GM12878 (cell line): ENCODE measurements at regions not wholly inside any gene's neighbourhood (a gene's known extent, or its start where the extent isn't known, plus 50 kb on each side); places are given as distances from the start of the nearest gene placed in this dataset.

Experiments used
- ATAC-seq: fragments of 200-7000 bp; cut with Tn5 transposase; 3 replicates; pipeline ENCODE4 v1.9.1; 2020; ENCODE audit warnings: mild to moderate bottlenecking, moderate library complexity
- BruUV-seq: library from RNA; stranded (reverse); fragments of 400-500 nt; replicated peaks from 2 replicates; lab custom pipeline; 2021; lab: Mats Ljungman, UMichigan
- CTCF ChIA-PET: fragments of 300-600 bp; sonication (Branson Sonifier 250); formaldehyde crosslinking; extraction: SDS; loops from one replicate; lab custom pipeline; 2021; ENCODE audit warnings: inconsistent platforms; lab: Yijun Ruan, JAX
- POLR2A ChIA-PET: fragments of 350-600 bp; formaldehyde crosslinking; extraction: SDS; loops from one replicate; lab custom pipeline; 2021; ENCODE audit warnings: inconsistent platforms; lab: Charles Lee
- RAD21 ChIA-PET: fragments of 300-600 bp; sonication (Branson Sonifier 250); formaldehyde crosslinking; loops from one replicate; lab custom pipeline; 2023; ENCODE audit warnings: antibody characterized with exemption; ENCODE audit not compliant: unreplicated experiment; lab: Charles Lee
- SMC1A ChIA-PET: fragments of 300-600 bp; sonication (Branson Sonifier 250); formaldehyde crosslinking; loops from one replicate; lab custom pipeline; 2023; ENCODE audit not compliant: unreplicated experiment, uncharacterized antibody; lab: Charles Lee
- DNase-seq: peaks from one replicate; pipeline ENCODE4 v3.0.0-alpha.2; 2011; ENCODE audit warnings: low read depth, low spot score
- FAIRE-seq: peaks from 3 replicates; lab custom pipeline; 2011; peaks lifted over from hg19 to GRCh38; lab: Jason Lieb, UNC
- H2AFZ ChIP-seq: 2 replicates; pipeline ENCODE4 v1.6.0; 2011; ENCODE audit warnings: low read depth, low read length, control low read depth; ENCODE audit not compliant: control insufficient read depth
- H3K27ac ChIP-seq: 2 replicates; pipeline ENCODE4 v1.5.1; 2011; ENCODE audit warnings: control low read depth; ENCODE audit not compliant: control insufficient read depth, insufficient read depth
- H3K27me3 ChIP-seq, 2 experiments: replicated peaks in 1 of 2; 2 replicates each; pipeline versions ENCODE4 v1.6.0 to v1.6.1; 2011; ENCODE audit warnings: low read length in 1 of 2; ENCODE audit not compliant: control insufficient read depth in 2 of 2, insufficient read depth in 2 of 2
- H3K36me3 ChIP-seq, 2 experiments: 2 replicates each; pipeline ENCODE4 v1.5.1; 2011; ENCODE audit warnings: low read length in 1 of 2; ENCODE audit not compliant: control insufficient read depth in 2 of 2, insufficient read depth in 2 of 2
- H3K4me1 ChIP-seq: 2 replicates; pipeline ENCODE4 v1.6.1; 2011; ENCODE audit warnings: mild to moderate bottlenecking, low read length, moderate library complexity, mixed read lengths; ENCODE audit not compliant: control insufficient read depth, insufficient read depth
- H3K4me2 ChIP-seq: 2 replicates; pipeline ENCODE4 v1.6.0; 2011; ENCODE audit warnings: control low read depth; ENCODE audit not compliant: control insufficient read depth, insufficient read depth
- H3K4me3 ChIP-seq: fragments of 200-600 bp; sonication (generic); 2 replicates; pipeline ENCODE4 v1.5.1; 2016
- H3K79me2 ChIP-seq: 2 replicates; pipeline ENCODE4 v1.6.0; 2011; ENCODE audit warnings: low read length; ENCODE audit not compliant: control insufficient read depth, insufficient read depth
- H3K9ac ChIP-seq: 2 replicates; pipeline ENCODE4 v1.8.0; 2011; ENCODE audit warnings: low read length, control low read depth, mixed read lengths; ENCODE audit not compliant: control insufficient read depth, insufficient read depth
- H3K9me3 ChIP-seq: replicated peaks from 3 replicates; pipeline ENCODE4 v1.5.1; 2011; ENCODE audit warnings: mild to moderate bottlenecking, low read length; ENCODE audit not compliant: control insufficient read depth, insufficient read depth
- H4K20me1 ChIP-seq: 2 replicates; pipeline ENCODE4 v1.6.0; 2011; ENCODE audit not compliant: control insufficient read depth, insufficient read depth
- CREB1 ChIP-seq: IDR thresholded peaks from 2 replicates; pipeline ENCODE4 v1.6.1; 2012; ENCODE audit warnings: low read depth, mild to moderate bottlenecking, inconsistent platforms
- GABPA ChIP-seq: IDR thresholded peaks from 2 replicates; pipeline ENCODE4 v1.6.1; 2014; ENCODE audit warnings: antibody characterized with exemption, low read depth, mild to moderate bottlenecking, inconsistent platforms
- HCFC1 ChIP-seq: fragments of 150-350 bp; IDR thresholded peaks from 2 replicates; pipeline ENCODE4 v1.6.1; 2014; ENCODE audit warnings: low read length
- RAD21 ChIP-seq: IDR thresholded peaks from 2 replicates; pipeline ENCODE4 v1.6.1; 2011; ENCODE audit warnings: mild to moderate bottlenecking, low read depth, low read length, moderate library complexity; ENCODE audit not compliant: insufficient read depth
- SP1 ChIP-seq: IDR thresholded peaks from one replicate; pipeline ENCODE4 v1.6.1; 2011; ENCODE audit warnings: low read depth, low read length
- TCF12 ChIP-seq: IDR thresholded peaks from 2 replicates; pipeline ENCODE4 v1.6.1; 2011; ENCODE audit warnings: low read depth, mild to moderate bottlenecking, low read length
- WGBS: methylation state at CpG from one replicate; pipeline ENCODE4 v1.1.6; 2016; ENCODE audit warnings: low lambda C conversion rate; ENCODE audit not compliant: insufficient replicate concordance, insufficient coverage; ENCODE audit errors: missing lambda C conversion rate; 5-methylcytosine and 5-hydroxymethylcytosine counted together
- in situ Hi-C: fragments of 300-500 bp; cut with MboI; formaldehyde crosslinking; loops from 9 replicates; pipeline ENCODE4 v1.14.3; 2018; ENCODE audit warnings: mixed read lengths
- intact Hi-C: fragments of 100-400 bp; cut with micrococcal nuclease; formaldehyde crosslinking; loops from one replicate; pipeline ENCODE4 v1.14.2; 2022; ENCODE audit not compliant: unreplicated experiment
- TF ChIP-seq, protein P1 (sequence below): fragments of 450-650 bp; conservative IDR thresholded peaks from 2 replicates; pipeline ENCODE4 v1.6.1; 2017; ENCODE audit warnings: mild to moderate bottlenecking, moderate library complexity
- TF ChIP-seq, protein P2 (sequence below): IDR thresholded peaks from 2 replicates; pipeline ENCODE4 v1.6.1; 2011; ENCODE audit warnings: mild to moderate bottlenecking, low read depth, low read length, moderate library complexity; ENCODE audit not compliant: insufficient replicate concordance

DNA sequence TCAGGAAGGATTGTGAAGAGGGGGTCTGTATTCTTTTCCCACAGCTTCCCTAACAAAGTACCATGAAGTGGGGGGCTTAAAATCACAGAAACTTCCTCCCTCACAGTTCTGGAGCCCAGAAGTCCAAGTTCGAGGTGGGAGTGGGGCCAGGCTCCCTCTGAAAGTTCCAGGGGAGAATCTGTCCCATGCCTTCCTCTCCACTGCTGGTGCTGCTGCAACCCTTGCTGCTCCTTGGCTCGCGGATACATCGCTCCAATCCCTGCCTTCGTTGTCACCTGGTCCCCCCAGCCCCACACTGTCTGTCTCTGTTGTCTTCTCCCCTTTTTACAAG, 134.1 kb downstream of the DDX1 start:
- RAD21 ChIA-PET = no interaction called here
- H3K27ac ChIP-seq = no peak overlapping the region
- no peaks in the 10 kb centered on the region; a peak in 1 of 4 replicates for H3K27me3 ChIP-seq
- no peaks in the 10 kb centered on the region for H3K79me2 ChIP-seq
- FAIRE-seq = no peak
- H3K9me3 ChIP-seq = no peaks in the 10 kb centered on the region; the same call in 2 of the 3 replicates
- H2AFZ ChIP-seq = no peak overlapping the region
- no peaks in the 10 kb centered on the region for H3K36me3 ChIP-seq
- DNase-seq = no peak
- no peak for ATAC-seq
- intact Hi-C loops = no loop called here
- H3K9ac ChIP-seq = no peak overlapping the region
- SMC1A ChIA-PET = no interaction called here
- no TSS peak for BruUV-seq
- no peak overlapping the region for H3K4me3 ChIP-seq
- TF ChIP-seq GABPA (no peak), CREB1 (no peak), SP1 (no peak), RAD21 (no peak), HCFC1 (no peak), TCF12 (no peak)
- TF ChIP-seq, protein P1, sequence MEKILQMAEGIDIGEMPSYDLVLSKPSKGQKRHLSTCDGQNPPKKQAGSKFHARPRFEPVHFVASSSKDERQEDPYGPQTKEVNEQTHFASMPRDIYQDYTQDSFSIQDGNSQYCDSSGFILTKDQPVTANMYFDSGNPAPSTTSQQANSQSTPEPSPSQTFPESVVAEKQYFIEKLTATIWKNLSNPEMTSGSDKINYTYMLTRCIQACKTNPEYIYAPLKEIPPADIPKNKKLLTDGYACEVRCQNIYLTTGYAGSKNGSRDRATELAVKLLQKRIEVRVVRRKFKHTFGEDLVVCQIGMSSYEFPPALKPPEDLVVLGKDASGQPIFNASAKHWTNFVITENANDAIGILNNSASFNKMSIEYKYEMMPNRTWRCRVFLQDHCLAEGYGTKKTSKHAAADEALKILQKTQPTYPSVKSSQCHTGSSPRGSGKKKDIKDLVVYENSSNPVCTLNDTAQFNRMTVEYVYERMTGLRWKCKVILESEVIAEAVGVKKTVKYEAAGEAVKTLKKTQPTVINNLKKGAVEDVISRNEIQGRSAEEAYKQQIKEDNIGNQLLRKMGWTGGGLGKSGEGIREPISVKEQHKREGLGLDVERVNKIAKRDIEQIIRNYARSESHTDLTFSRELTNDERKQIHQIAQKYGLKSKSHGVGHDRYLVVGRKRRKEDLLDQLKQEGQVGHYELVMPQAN = no peak
- TF ChIP-seq, protein P2, sequence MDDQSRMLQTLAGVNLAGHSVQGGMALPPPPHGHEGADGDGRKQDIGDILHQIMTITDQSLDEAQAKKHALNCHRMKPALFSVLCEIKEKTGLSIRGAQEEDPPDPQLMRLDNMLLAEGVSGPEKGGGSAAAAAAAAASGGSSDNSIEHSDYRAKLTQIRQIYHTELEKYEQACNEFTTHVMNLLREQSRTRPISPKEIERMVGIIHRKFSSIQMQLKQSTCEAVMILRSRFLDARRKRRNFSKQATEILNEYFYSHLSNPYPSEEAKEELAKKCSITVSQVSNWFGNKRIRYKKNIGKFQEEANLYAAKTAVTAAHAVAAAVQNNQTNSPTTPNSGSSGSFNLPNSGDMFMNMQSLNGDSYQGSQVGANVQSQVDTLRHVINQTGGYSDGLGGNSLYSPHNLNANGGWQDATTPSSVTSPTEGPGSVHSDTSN = no peak
- CTCF ChIA-PET = no interaction called here
- in situ Hi-C loops = no loop called here
- H3K4me1 ChIP-seq = peaks cover 6% of the 10 kb centered on the region
- no peaks in the 10 kb centered on the region for H4K20me1 ChIP-seq
- POLR2A ChIA-PET = no interaction called here
- 52% methylated on average over 5 of the region's 5 CpGs for WGBS
- H3K4me2 ChIP-seq = no peak overlapping the region
